OCI-LY7 (cell line): ENCODE measurements at regions not wholly inside any gene's neighbourhood (a gene's known extent, or its start where the extent isn't known, plus 50 kb on each side); places are given as distances from the start of the nearest gene placed in this dataset.

Source experiments
- EZH2phosphoT487 ChIP-seq: fragments of 200-600 bp; sonication (generic); IDR thresholded peaks from 2 replicates; pipeline ENCODE4 v1.6.1; 2018; ENCODE audit warnings: low read depth, borderline replicate concordance, mild to moderate bottlenecking, mixed run types, antibody characterized with exemption, low read length, moderate library complexity, mixed read lengths
- TF ChIP-seq, protein P1 (sequence below): fragments of 200-600 bp; sonication (generic); conservative IDR thresholded peaks from 2 replicates; pipeline ENCODE4 v1.5.1; 2014; ENCODE audit warnings: mild to moderate bottlenecking, antibody characterized with exemption, low read length, moderate library complexity, mixed read lengths

DNA sequence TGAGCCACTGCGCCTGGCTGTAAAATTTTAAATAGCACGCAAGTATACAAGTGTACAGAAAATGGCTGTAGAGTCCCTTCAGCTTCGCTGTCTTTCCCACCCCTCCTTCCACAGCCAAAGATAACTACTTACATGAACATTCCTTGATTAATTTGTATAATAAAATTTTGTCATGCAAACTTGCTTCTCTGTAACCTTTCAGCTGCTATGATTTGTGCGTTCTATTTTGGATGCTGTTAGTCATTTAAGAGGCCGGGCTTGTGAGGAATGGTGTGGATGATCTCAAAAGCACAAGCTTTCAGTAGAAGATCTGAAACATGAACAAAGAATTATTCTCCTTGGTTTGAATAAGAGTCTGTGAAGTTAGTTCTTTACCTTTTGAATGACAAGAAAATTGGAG lies 115.0 kb upstream of the TLE1 start:
- TF ChIP-seq, protein P1, sequence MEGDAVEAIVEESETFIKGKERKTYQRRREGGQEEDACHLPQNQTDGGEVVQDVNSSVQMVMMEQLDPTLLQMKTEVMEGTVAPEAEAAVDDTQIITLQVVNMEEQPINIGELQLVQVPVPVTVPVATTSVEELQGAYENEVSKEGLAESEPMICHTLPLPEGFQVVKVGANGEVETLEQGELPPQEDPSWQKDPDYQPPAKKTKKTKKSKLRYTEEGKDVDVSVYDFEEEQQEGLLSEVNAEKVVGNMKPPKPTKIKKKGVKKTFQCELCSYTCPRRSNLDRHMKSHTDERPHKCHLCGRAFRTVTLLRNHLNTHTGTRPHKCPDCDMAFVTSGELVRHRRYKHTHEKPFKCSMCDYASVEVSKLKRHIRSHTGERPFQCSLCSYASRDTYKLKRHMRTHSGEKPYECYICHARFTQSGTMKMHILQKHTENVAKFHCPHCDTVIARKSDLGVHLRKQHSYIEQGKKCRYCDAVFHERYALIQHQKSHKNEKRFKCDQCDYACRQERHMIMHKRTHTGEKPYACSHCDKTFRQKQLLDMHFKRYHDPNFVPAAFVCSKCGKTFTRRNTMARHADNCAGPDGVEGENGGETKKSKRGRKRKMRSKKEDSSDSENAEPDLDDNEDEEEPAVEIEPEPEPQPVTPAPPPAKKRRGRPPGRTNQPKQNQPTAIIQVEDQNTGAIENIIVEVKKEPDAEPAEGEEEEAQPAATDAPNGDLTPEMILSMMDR, result no peak
- TF ChIP-seq EZH2phosphoT487, result no peak
